ENCODE measurements at regions not wholly inside any gene's neighbourhood (a gene's known extent, or its start where the extent isn't known, plus 50 kb on each side); places are given as distances from the start of the nearest gene placed in this dataset.

GRCh38 chr9:19619221-19619620 lies 169.6 kb downstream of the SLC24A2 start:
- TF ChIP-seq POLR2AphosphoS5 (IDR thresholded peaks at IDR 0.05; ENCODE audit: low read depth, low read length) (no peak), POLR2A (IDR thresholded peaks at IDR 0.05; ENCODE audit: low read depth, low read length) (no peak)
